ENCODE measurements at regions not wholly inside any gene's neighbourhood (a gene's known extent, or its start where the extent isn't known, plus 50 kb on each side); places are given as distances from the start of the nearest gene placed in this dataset.

DNA sequence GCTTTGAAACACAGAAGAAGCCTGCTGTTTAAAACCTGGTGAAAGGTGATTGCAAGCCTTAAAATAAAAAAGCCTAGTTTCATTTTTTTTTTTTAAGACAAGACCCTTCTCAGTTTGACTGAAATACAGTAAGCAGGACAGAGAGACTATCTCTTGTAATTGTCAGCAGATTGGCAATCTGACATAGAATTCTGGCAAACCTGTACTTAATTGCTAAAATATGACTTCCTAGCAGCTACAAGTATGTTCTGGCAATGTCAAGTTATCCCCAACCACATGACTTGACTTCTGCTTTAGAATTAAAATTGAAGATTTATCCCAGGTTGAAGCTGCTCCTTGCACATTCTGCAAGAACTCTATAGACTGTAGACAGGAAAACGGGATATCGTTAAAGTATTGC lies 232.8 kb upstream of the NR2F2 start:
- TF ChIP-seq, protein P1, sequence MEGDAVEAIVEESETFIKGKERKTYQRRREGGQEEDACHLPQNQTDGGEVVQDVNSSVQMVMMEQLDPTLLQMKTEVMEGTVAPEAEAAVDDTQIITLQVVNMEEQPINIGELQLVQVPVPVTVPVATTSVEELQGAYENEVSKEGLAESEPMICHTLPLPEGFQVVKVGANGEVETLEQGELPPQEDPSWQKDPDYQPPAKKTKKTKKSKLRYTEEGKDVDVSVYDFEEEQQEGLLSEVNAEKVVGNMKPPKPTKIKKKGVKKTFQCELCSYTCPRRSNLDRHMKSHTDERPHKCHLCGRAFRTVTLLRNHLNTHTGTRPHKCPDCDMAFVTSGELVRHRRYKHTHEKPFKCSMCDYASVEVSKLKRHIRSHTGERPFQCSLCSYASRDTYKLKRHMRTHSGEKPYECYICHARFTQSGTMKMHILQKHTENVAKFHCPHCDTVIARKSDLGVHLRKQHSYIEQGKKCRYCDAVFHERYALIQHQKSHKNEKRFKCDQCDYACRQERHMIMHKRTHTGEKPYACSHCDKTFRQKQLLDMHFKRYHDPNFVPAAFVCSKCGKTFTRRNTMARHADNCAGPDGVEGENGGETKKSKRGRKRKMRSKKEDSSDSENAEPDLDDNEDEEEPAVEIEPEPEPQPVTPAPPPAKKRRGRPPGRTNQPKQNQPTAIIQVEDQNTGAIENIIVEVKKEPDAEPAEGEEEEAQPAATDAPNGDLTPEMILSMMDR (conservative IDR thresholded peaks at IDR 0.05; ENCODE audit: low read depth, low read length): no peak
- no peak for TF ChIP-seq EZH2 (IDR thresholded peaks at IDR 0.05; ENCODE audit: borderline replicate concordance, low read depth, low read length, poor library complexity, severe bottlenecking)
